Mononuclear cell (primary cell): ENCODE measurements at regions not wholly inside any gene's neighbourhood (a gene's known extent, or its start where the extent isn't known, plus 50 kb on each side); places are given as distances from the start of the nearest gene placed in this dataset.

ENCODE experiments used
- H3K27me3 ChIP-seq: 2 replicates; pipeline ENCODE4 v1.6.0; 2011; ENCODE audit warnings: low read length, control low read depth; ENCODE audit not compliant: insufficient read depth
- H3K4me1 ChIP-seq: 2 replicates; pipeline ENCODE4 v1.5.1; 2011; ENCODE audit warnings: mild to moderate bottlenecking, low read length, control low read depth; ENCODE audit not compliant: insufficient read depth
- H3K4me3 ChIP-seq: 2 replicates; pipeline ENCODE4 v1.5.1; 2011; ENCODE audit warnings: mild to moderate bottlenecking, low read length, moderate library complexity
- H3K9me3 ChIP-seq: 2 replicates; pipeline ENCODE4 v1.5.1; 2011; ENCODE audit warnings: low read depth, mild to moderate bottlenecking, control low read depth, low read length

- no peaks in the 10 kb centered on the region for H3K4me1 ChIP-seq
- H3K4me3 ChIP-seq, result no peak overlapping the region
- no peaks in the 10 kb centered on the region for H3K27me3 ChIP-seq
- H3K9me3 ChIP-seq, result no peaks in the 10 kb centered on the region
These were observed 169.0 kb downstream of the BUD13 start for GRCh38 chr11:116603728-116604323.

DNA sequence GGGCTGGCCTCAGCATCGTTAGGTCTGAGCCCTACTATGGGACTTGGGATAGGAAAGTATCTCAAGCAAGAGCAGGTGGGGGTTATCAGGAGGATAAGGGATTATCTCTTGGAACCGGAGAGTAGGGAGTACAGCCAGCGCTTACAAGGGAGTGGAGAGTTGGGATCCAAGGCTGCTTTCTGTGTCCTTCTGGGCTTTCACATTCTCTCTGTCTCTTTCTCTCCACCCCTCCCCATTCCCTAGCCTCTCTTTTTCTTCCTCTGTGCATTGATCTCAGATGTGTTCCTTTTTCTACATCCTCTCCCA lies 170.2 kb downstream of the BUD13 start:
- Histone ChIP-seq H3K4me3 (no peak overlapping the region), H3K9me3 (no peaks in the 10 kb centered on the region), H3K27me3 (no peaks in the 10 kb centered on the region), H3K4me1 (no peaks in the 10 kb centered on the region)

- Histone ChIP-seq H3K27me3 (no peaks in the 10 kb centered on the region), H3K4me1 (no peaks in the 10 kb centered on the region), H3K4me3 (no peak overlapping the region), H3K9me3 (no peaks in the 10 kb centered on the region)
These were observed 170.8 kb downstream of the BUD13 start for GRCh38 chr11:116601814-116602636.

DNA sequence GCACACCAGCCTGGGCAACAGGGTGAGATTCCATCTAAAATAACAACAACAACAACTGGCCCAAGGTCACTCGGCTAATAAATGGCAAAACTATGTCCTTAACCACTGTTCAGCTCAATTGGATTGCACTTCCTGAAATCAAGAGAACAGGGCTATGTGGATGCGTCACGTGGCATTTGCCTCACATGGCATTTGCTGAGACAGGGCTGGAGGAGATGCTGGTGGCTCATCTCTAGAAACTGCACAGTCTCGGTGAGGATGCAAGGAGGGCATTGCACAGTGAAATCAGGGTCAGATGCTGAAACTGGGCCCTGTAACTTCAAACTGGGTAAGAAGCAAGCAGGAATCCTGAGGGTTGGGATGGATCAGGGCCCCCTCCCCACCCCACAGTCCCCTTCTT lies 171.9 kb downstream of the BUD13 start:
- H3K4me3 ChIP-seq, result no peak overlapping the region
- H3K9me3 ChIP-seq, result no peaks in the 10 kb centered on the region
- no peaks in the 10 kb centered on the region for H3K27me3 ChIP-seq
- no peaks in the 10 kb centered on the region for H3K4me1 ChIP-seq

GRCh38 chr11:116598556-116598955 lies 174.2 kb downstream of the BUD13 start:
- Histone ChIP-seq H3K27me3 (no peaks in the 10 kb centered on the region), H3K4me3 (no peak overlapping the region), H3K4me1 (no peaks in the 10 kb centered on the region), H3K9me3 (no peaks in the 10 kb centered on the region)

- Histone ChIP-seq H3K4me1 (no peaks in the 10 kb centered on the region), H3K4me3 (no peak overlapping the region), H3K9me3 (no peaks in the 10 kb centered on the region), H3K27me3 (no peaks in the 10 kb centered on the region)
These were observed 174.8 kb downstream of the BUD13 start for GRCh38 chr11:116598036-116598435.

DNA sequence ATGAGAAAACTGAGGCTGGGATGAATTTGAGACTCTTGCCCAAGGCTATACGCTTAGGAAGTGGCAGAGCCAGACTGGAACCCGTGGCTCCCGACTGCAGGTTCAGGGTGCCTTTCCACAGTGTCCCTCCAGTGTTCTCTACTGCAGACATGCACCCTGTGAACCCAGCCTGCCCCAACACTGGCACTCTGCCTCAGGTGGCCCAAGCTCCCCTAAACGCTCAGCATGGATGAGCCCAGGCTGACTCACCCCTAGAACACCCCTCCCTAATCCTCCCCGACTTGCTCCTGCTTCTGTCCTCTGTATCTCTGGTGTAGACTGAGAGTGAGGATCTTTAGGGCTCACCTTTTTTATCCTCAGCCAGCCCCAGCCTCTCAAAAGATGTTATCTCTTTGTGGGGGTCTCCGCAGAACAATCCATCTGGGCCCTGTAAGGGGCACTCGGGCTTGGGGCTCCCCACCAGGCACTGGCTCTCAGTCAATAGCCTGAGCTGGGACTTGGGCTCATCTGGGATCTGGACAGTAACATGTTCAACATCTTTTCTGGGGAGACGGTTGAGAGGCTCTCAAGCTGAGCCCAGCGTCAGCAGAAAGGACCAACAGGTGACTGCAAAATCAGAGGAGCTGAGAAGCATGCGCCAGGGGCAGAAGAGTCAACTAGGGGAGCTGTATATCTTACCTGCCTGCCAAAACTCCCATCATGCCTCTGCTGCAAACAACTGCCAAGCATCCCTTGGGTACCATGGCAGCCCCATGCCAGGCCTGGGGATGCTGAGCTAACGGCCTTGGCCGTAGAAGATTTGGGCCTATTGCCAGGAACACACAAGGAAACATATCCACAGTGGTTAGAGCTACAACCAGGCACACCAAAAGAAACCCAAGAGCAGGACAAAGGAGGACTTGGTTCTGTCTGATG lies 176.2 kb downstream of the BUD13 start:
- no peak overlapping the region for H3K4me3 ChIP-seq
- H3K27me3 ChIP-seq, result no peaks in the 10 kb centered on the region
- H3K4me1 ChIP-seq, result no peaks in the 10 kb centered on the region
- no peaks in the 10 kb centered on the region for H3K9me3 ChIP-seq

GRCh38 chr11:116595305-116595880 lies 177.4 kb downstream of the BUD13 start:
- H3K9me3 ChIP-seq, result no peaks in the 10 kb centered on the region
- no peaks in the 10 kb centered on the region for H3K4me1 ChIP-seq
- no peak overlapping the region for H3K4me3 ChIP-seq
- H3K27me3 ChIP-seq, result no peaks in the 10 kb centered on the region

DNA sequence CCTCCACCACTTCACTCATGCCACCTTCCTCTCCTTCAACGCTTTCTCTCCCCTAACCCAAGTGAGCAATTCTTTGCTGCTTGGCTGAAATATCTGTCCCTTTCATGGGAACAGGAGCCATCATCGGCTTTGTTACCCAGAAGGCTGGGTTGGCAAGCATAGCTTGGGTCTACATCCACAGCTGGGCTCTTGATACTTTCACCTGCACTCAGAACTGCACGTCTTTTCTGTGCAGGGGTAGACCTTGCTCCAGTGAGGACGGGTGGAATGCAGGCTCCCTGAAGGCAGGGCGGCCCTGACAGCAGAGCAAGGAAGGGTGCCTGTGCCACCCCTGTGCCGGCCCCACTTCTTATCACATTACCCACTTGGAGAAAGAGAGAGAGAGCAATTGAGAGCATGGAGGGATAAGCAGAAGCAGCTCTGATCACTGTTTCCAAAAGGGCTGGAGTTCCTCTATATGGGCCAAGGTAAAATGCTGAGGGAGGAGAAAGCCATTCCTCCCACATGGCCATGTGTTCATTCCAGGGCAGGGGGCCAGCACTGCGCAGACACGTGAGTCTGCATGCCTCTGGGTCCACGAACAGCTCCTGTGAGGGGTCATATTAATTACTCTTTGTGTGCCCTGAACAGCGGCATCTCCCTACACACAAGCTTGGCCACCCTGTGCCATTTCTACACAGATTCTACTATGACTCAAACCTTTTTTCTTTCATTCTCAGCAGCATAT lies 181.8 kb downstream of the BUD13 start:
- Histone ChIP-seq H3K27me3 (no peaks in the 10 kb centered on the region), H3K4me1 (no peaks in the 10 kb centered on the region), H3K9me3 (no peaks in the 10 kb centered on the region), H3K4me3 (no peak overlapping the region)

- Histone ChIP-seq H3K27me3 (no peaks in the 10 kb centered on the region), H3K4me1 (no peaks in the 10 kb centered on the region), H3K4me3 (no peak overlapping the region), H3K9me3 (no peaks in the 10 kb centered on the region)
These were observed 183.4 kb downstream of the BUD13 start for GRCh38 chr11:116589402-116589801.

DNA sequence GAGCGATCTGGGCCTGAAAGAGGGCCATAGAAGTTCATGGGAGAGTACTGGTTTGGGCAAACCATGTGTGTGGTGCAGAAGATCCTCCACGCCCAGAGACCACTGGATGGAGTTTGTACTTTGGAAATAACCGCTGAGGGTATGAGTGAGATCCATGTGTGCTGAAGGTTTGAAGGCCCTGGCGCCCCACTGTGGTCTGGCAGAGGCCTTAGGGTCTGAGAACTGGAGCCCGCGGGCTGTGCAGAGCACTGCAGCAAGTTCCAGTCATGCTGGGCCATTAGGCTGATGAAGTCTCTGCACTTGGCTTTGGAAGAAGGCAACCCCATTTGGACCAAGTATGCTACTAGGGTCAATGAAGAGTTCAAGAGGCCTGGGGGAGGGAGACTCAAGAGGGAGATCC lies 186.4 kb downstream of the BUD13 start:
- Histone ChIP-seq H3K27me3 (peaks cover 10% of the 10 kb centered on the region), H3K4me3 (no peak overlapping the region), H3K4me1 (no peaks in the 10 kb centered on the region), H3K9me3 (no peaks in the 10 kb centered on the region)

DNA sequence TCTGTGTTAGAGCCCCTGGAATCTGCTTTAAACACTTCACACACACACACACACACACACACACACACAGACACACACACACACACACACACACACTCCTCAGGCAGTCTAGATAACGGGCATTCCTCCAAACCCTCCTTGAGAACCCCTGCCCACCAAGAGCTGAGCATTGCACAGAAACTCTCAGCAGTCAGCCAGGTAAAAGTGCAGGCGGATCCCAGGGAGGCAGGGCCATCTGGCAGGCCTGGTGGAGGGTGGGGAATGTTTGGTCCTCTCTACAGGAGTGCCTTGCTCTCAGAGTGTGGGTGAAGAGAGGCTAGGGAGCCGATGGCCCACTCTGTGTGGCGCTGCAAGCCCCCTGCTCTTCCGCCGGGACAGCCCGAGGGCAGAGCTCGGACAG lies 190.2 kb downstream of the BUD13 start:
- Histone ChIP-seq H3K4me1 (no peaks in the 10 kb centered on the region), H3K27me3 (peaks cover 45% of the 10 kb centered on the region), H3K4me3 (no peak overlapping the region), H3K9me3 (no peaks in the 10 kb centered on the region)

- Histone ChIP-seq H3K9me3 (no peaks in the 10 kb centered on the region), H3K27me3 (peaks cover 46% of the 10 kb centered on the region), H3K4me1 (no peaks in the 10 kb centered on the region), H3K4me3 (no peak overlapping the region)
These were observed 191.4 kb downstream of the BUD13 start for GRCh38 chr11:116581349-116581748.

GRCh38 chr11:116580799-116581198 lies 192.0 kb downstream of the BUD13 start:
- peaks cover 46% of the 10 kb centered on the region for H3K27me3 ChIP-seq
- no peaks in the 10 kb centered on the region for H3K9me3 ChIP-seq
- H3K4me3 ChIP-seq, result no peak overlapping the region
- no peaks in the 10 kb centered on the region for H3K4me1 ChIP-seq
